ENCODE measurements at regions not wholly inside any gene's neighbourhood (a gene's known extent, or its start where the extent isn't known, plus 50 kb on each side); places are given as distances from the start of the nearest gene placed in this dataset.
"Not testable (repeated sequence)": the region's sequence is repeated elsewhere in the genome, so short reads cannot be mapped to it uniquely, and the experiment has no call there.

DNA sequence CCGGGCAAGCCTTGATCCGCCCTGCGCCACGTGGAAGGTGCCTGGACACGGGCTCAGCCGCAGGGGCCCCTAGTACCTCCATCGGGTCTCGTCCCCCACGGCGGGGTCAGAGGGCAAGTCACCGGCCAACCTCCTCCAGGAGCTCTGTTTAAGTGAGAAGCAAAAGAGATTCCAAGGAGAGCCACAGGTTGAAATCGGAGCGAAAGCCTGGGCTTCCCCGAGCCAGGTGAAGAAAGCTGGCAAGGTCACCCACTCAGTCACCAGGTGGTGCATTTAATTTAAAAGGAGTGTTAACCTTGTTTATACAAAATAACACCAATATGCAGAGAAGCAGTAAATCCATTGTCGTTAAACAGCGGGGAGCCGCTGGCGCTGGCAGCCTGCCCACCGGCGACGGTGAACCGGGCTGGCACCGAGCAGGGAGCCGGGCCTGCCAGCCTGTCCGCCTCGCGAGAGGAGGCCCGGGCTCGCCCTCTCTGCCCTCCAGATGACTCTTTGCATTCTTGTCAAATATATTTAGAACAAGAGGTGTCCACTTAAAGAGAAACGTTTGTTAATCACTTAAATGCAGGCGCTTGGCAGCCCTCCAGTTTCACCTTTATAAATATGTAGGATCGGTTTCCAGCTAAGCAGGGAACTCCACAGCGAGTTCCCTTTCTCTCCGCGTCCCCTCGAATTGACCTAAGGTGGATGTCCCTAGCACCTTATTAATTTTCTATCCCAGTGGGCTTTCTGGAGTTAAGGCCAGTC lies 277.3 kb upstream of the NR2F2 start:
- no peak for DNase-seq

GRCh38 chr15:96053781-96054428 lies 276.6 kb upstream of the NR2F2 start:
- no peak for DNase-seq

DNA sequence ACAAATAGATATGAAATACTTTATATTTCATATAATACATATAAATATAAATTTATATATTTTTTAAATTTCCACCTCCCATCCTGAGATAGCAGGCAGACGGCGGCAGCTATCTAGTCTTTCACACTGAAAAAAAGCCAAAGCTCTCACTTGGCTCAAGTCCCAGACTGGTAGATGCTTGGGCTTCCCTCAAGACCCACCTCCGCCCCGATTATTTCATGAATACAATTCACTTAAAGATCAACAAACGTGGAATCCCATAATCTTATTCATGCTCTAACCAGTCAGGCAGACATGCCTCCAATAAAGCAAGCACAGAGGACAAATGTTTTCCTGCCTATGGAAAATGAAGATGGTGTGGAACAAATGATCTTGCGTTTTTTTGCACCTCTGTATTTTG lies 275.9 kb upstream of the NR2F2 start:
- DNase-seq, result no peak

DNA sequence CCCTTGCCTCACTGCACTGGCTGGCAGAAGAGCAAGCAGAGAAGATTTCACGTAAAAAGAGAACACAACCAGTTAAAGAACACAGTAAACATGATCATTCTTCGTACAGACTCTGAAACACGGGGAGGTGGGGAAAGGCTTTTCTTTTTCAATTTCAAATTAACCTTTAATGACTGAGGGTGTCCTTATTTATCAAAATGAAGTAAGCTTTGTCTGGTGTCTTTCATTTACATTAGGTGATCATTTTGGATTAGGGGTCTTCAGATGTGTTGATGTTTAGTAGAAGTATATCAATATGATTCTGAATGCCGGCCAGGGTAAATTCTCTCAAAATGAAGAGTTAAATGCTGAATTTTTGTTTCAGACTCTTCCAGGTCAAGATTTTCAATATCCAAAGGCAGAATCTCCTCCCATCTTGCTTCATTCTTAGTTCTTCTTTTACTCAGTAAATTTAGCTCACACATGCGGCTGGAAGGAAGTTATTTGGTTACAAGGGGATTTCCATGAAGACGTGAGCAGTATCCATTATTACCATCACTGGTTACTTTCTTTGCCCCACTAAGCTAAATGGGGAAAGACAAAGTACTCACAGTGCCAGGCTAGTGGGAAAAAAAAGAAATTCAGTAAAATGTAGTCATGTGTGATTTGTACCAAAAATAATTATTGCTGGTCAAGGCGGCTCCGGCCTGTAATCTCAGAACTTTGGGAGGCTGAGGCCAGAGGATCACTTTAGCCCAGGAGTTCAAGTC lies 272.2 kb upstream of the NR2F2 start:
- no peak for DNase-seq

DNA sequence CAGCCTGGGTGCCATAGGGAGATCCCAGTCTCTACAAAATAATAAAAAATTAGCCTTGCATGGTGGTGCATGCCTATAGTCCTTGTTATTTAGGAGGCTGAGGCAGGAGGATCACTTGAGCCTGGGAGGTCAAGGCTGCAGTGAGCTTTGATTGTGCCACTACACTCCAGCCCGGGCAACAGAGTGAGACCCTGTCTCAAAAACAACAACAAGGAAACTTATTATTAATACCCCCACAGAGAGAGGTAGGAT lies 271.7 kb upstream of the NR2F2 start:
- DNase-seq, result not testable (repeated sequence)

- not testable (repeated sequence) for DNase-seq
Observed at GRCh38 chr15:96060591-96060990, 269.9 kb upstream of the NR2F2 start.

- DNase-seq, result no peak
Observed at GRCh38 chr15:96064351-96064756, 266.1 kb upstream of the NR2F2 start.

- DNase-seq, result no peak
Observed at GRCh38 chr15:96066126-96066525, 264.4 kb upstream of the NR2F2 start.

DNA sequence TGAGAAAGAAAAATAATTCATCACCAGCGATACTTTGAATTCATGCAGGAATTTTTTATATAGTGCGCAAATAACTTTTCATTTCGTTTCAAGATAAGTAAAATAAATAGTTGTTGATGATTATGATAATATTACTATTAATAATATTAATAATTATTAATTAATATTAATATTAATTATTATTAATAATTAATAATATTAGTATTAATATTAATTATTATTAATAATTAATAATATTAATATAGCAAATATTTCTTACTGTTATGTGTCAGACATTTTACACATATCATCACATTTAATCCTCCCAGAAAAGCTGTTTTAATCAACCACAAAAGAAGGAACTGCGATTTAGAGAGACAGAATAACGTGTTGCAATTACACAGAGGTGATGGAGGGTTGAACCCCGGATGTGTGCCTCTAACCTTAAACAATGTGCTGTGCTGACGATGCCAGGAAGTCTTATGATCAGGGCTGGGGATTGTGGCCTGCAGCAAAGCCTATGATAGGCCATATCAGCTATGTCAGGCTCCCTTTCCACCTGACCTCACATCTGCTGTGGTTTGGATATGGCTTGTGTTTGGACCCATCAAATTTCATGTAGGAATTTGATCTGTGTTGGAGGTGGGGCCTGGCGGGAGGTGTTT lies 263.5 kb upstream of the NR2F2 start:
- no peak for DNase-seq

DNA sequence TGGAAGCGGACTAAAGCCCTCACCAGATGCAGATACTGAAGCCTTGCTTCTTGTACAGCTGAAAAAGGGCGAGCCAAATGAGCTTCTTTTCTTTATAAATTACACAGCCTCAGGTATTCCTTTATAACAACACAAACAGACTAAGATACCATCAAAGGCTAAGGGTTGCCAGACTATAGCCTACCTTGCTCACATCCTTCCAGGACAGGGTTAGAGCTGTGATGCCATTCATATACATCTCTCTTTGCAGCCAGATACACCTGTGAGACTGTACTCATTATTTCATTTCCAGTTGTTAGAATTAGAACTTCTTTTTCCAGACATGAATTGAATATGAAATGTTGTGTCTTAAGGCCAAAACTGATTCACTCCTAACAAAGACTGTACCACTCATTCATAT lies 262.8 kb upstream of the NR2F2 start:
- no peak for DNase-seq

GRCh38 chr15:96068897-96069296 lies 261.6 kb upstream of the NR2F2 start:
- no peak for DNase-seq

DNA sequence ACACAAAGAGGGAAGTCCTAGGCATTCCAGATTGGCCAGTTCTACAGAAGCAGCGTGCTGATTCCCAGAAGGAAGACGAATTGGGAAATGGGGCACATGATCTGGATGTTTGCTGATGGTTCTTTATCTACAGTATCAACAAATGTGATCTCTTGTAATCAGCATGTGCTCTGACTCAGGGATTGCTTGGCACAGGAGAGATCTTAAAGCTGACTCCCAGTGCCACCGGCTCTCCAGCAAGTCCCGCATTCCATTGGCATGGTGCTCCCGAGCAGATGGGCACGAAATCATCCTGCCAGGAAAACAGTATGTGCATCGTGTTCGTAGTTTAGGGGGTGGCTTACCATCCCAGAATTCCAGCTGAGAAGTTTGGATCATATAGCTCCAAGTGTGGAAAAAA lies 259.9 kb upstream of the NR2F2 start:
- no peak for DNase-seq

GRCh38 chr15:96072821-96073220 lies 257.7 kb upstream of the NR2F2 start:
- DNase-seq, result no peak

DNA sequence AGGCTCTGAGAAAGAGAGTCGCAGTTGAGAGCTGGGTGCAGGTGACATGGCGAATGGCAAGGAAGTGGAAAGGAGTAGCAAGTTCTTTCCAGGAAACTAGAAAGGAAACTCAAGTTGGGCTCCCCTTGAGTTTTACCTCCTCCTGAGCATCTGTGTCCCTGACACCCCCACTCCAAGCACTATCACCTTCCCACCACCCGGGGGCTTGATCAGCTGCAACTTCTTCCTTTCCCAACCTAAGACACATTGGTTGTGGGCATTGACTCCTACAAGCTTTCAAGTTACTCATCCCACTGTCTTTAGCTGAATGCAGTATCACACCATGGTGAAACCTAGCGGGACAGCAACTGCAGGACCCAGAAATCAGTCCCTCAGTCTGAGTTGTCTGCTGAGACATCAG lies 256.6 kb upstream of the NR2F2 start:
- no peak for DNase-seq

DNA sequence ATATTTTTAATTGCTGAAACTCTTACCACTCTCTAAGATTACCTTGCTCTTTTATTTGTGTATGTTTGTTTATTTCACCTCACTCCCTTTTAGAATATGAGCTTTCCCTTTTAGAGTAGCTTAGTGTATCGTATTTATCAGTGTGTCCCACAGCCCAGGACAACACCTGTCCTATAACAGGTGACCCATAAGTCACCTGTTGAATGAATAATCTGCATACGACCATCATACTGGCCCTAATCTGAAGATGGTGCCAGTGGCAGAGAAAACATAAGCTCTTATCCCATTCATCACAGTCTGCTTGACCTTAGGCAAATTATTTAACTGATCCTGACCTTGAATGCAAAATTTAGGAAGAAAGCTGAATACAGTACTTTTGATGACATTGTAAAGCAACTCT lies 254.6 kb upstream of the NR2F2 start:
- no peak for DNase-seq

DNA sequence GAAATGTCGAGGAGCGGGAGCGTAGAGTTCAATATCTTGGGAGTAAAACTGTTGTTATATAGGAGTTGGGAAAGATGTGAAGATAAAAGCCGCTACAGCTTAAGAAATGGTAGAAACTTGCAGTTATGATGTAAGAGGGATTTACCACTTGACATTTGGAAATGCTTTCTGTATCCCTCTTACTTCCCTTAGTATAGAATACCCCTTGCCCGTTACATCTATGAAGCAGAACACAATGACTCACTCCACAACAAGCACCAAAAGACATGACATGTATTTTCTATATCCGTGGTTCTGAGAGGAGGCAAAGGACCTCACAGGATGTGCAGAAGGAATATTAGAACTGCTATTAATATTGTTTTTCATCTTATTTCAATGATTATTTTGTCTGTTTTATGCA lies 254.2 kb upstream of the NR2F2 start:
- DNase-seq, result no peak

DNA sequence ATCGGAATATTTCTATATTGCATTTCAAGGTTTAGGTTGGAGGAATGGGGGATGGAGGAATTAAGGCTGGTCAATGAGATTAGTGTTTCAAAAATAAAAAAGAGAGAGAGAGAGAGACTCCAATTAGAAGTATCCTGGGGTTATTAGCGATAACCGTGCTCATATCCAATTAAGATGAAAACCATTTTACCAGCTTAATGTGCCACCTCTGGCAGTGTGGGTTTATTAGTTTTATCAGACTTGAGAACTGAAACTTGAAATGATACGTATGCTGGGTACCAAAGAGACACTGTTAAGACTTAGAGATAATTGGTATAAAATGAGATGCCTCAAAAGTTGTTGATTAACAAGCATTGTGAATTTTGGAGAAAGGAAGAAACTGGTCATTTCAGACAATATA lies 251.5 kb upstream of the NR2F2 start:
- no peak for DNase-seq

DNA sequence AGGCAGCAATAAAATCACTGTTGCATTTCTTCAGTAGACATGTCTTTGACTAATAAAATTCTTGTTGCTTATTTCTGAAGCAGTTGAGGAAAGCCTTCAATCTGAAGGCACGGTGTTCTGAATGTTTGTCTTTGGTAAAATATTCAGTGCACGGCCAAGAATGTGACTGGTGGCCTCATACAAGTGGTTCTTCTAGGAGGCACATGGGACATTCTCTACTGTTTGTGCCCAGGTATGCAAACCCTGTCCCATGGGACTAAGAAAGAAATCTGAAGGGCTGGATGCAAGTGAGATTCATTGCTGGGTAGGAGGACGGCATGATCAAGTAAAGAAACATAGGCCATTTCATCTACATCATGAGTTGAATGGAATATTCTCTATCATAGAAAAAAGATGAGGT lies 250.6 kb upstream of the NR2F2 start:
- DNase-seq, result no peak

DNA sequence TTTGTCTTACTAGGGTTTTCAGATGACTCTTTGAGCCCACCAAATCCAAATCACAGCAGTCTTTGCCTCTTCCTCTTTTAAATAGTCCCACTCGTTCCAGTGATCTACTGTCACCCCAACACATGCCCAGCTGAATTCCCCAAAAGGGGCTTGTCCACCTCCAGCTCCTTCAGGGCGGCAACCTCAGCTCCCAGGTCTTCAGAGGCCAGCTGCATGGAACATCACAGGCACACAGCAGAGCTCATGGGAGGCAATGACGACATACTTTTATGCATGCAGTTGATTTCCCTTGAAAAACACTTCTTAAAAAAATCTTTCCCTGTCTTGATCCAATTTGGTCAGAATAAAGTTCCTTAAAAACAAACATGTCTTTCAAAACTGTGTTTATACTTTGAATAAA lies 244.3 kb upstream of the NR2F2 start:
- no peak for DNase-seq

GRCh38 chr15:96087180-96087884 lies 243.2 kb upstream of the NR2F2 start:
- DNase-seq, result no peak

DNA sequence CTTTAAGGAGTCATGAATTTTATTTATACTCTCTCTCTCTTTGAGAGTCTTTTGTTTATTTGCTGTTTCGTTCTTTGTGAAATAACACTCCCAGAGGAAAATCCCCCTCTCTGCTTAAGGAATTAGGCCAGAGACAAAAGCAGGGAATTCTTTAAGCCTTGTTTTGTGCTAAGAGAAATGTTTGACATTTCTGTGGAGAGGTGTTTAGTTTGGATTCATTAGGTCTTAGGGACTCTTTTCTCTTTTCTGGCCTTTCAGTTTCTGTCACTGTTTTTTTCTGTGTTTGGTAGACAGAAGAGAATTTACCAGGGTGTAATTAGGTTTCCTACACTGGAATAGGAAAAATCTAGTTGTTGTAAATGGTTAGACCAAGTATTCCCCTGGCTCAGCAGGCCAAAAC lies 241.8 kb upstream of the NR2F2 start:
- DNase-seq, result no peak

GRCh38 chr15:96089405-96090058 lies 241.0 kb upstream of the NR2F2 start:
- no peak for DNase-seq

GRCh38 chr15:96092186-96092585 lies 238.3 kb upstream of the NR2F2 start:
- no peak for DNase-seq
